GM12865 (cell line): ENCODE measurements at regions not wholly inside any gene's neighbourhood (a gene's known extent, or its start where the extent isn't known, plus 50 kb on each side); places are given as distances from the start of the nearest gene placed in this dataset.

ENCODE experiments used
- DNase-seq: peaks from one replicate; pipeline ENCODE4 v3.0.0; 2010; ENCODE audit warnings: low read depth
- H3K4me3 ChIP-seq: 2 replicates; pipeline ENCODE4 v1.5.1; 2011; ENCODE audit warnings: mild to moderate bottlenecking, low read depth, low read length, control low read depth
- CTCF ChIP-seq: IDR thresholded peaks from 2 replicates; pipeline ENCODE4 v1.5.1; 2011; ENCODE audit warnings: low read length, control low read depth, low read depth, inconsistent platforms; ENCODE audit not compliant: insufficient read depth; ENCODE audit errors: missing control alignments

GRCh38 chr1:83098791-83099190, 900.1 kb downstream of the TTLL7 start:
- DNase-seq, result no peak
- no peak overlapping the region for H3K4me3 ChIP-seq
- no peak for TF ChIP-seq CTCF

- no peak for TF ChIP-seq CTCF
- no peak overlapping the region for H3K4me3 ChIP-seq
- DNase-seq, result no peak
These were observed 900.8 kb downstream of the TTLL7 start for GRCh38 chr1:83098131-83098530.

GRCh38 chr1:83097715-83098114, 901.2 kb downstream of the TTLL7 start:
- no peak for DNase-seq
- TF ChIP-seq CTCF, result no peak
- H3K4me3 ChIP-seq, result no peak overlapping the region

- no peak overlapping the region for H3K4me3 ChIP-seq
- no peak for DNase-seq
- TF ChIP-seq CTCF, result no peak
These were observed 903.4 kb downstream of the TTLL7 start for GRCh38 chr1:83095570-83095969.

- TF ChIP-seq CTCF, result no peak
- no peak for DNase-seq
- H3K4me3 ChIP-seq, result no peak overlapping the region
These were observed 908.7 kb downstream of the TTLL7 start for GRCh38 chr1:83090195-83090594.

GRCh38 chr1:83087851-83088250, 911.1 kb downstream of the TTLL7 start:
- DNase-seq, result no peak
- no peak for TF ChIP-seq CTCF
- no peak overlapping the region for H3K4me3 ChIP-seq

GRCh38 chr1:83086986-83087512, 911.9 kb downstream of the TTLL7 start:
- no peak for DNase-seq
- no peak for TF ChIP-seq CTCF
- no peak overlapping the region for H3K4me3 ChIP-seq
